ENCODE measurements at regions not wholly inside any gene's neighbourhood (a gene's known extent, or its start where the extent isn't known, plus 50 kb on each side); places are given as distances from the start of the nearest gene placed in this dataset.

DNA sequence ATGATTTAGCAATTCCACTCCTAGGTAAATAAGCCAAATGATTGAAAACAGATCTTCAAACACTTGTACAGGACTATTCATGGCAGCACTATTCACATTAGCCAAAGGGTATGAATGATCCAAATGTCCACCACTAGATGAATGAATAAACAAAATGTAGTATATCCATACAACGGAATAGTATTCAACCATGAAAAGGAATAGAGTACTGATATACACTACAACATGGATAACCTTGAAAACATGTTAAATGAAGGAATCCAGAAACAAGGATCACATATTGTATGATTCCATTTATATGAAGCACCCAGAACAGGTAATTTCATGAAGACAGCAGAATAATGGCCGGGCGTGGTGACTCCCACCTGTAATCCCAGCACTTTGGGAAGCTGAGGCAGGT, 78.2 kb upstream of the IGF1R start:
- TF ChIP-seq CTCF (IDR thresholded peaks at IDR 0.05) (no peak), TEAD1 (CRISPR knock-in tag; IDR thresholded peaks at IDR 0.05) (no peak), FOXJ3 (CRISPR knock-in tag; IDR thresholded peaks at IDR 0.05; ENCODE audit: borderline replicate concordance) (no peak), ATF3 (CRISPR knock-in tag; conservative IDR thresholded peaks at IDR 0.05) (no peak), E2F4 (CRISPR knock-in tag; IDR thresholded peaks at IDR 0.05; ENCODE audit: borderline replicate concordance, low read depth) (no peak)
- TF ChIP-seq, protein P1, sequence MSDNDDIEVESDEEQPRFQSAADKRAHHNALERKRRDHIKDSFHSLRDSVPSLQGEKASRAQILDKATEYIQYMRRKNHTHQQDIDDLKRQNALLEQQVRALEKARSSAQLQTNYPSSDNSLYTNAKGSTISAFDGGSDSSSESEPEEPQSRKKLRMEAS (CRISPR knock-in tag; IDR thresholded peaks at IDR 0.05): no peak

Data from WTC11 (cell line).